Ishikawa (cell line): ENCODE measurements at regions not wholly inside any gene's neighbourhood (a gene's known extent, or its start where the extent isn't known, plus 50 kb on each side); places are given as distances from the start of the nearest gene placed in this dataset.

Source experiments
- CEBPB ChIP-seq: IDR thresholded peaks from 2 replicates; pipeline ENCODE4 v1.6.1; 2012
- EGR1 ChIP-seq: IDR thresholded peaks from 2 replicates; pipeline ENCODE4 v1.6.1; 2012
- FOXM1 ChIP-seq: IDR thresholded peaks from 2 replicates; pipeline ENCODE4 v1.6.1; 2012; ENCODE audit warnings: low read depth, borderline replicate concordance
- NFIC ChIP-seq: IDR thresholded peaks from 2 replicates; pipeline ENCODE4 v1.6.1; 2012
- RAD21 ChIP-seq: IDR thresholded peaks from 2 replicates; pipeline ENCODE4 v1.6.1; 2012; ENCODE audit warnings: low read depth
- TEAD4 ChIP-seq: IDR thresholded peaks from 2 replicates; pipeline ENCODE4 v1.6.1; 2012
- YY1 ChIP-seq: IDR thresholded peaks from 2 replicates; pipeline ENCODE4 v1.6.1; 2012; ENCODE audit warnings: low read depth

DNA sequence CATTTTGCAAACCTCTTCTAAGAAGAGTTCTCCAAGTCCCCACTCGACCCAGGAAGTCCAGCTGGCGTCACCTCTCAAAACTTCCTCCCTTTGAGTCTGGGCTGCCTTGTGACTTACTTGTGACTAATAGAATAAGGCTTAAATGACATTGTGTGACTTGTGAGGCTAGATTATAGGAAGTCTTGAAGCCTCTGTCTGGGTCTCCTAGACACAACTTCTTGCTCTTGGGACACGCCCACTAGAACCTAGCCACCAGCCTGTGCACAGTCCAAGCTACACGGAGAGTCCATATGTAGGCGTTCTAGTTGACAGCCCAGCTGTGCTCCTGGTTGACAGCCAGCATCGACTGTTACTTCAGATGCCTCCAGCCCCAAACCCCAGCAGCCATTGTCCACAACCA lies 66.7 kb upstream of the TANC2 start:
- TF ChIP-seq YY1 (no peak), RAD21 (no peak), EGR1 (no peak), NFIC (no peak), TEAD4 (no peak), FOXM1 (no peak), CEBPB (no peak)
